Ishikawa (cell line): ENCODE measurements at regions not wholly inside any gene's neighbourhood (a gene's known extent, or its start where the extent isn't known, plus 50 kb on each side); places are given as distances from the start of the nearest gene placed in this dataset.

Experiments
- RAD21 ChIP-seq: IDR thresholded peaks from 2 replicates; pipeline ENCODE4 v1.6.1; 2012; ENCODE audit warnings: low read depth
- REST ChIP-seq: IDR thresholded peaks from 2 replicates; pipeline ENCODE4 v1.6.1; 2012; ENCODE audit warnings: low read depth, mild to moderate bottlenecking
- YY1 ChIP-seq: IDR thresholded peaks from 2 replicates; pipeline ENCODE4 v1.6.1; 2012; ENCODE audit warnings: low read depth

- no peak for TF ChIP-seq RAD21
- no peak for TF ChIP-seq YY1
- no peak for TF ChIP-seq REST
Measured at GRCh38 chr5:147972076-147972840, 65.9 kb upstream of the C5orf46 start.
